ENCODE measurements at regions not wholly inside any gene's neighbourhood (a gene's known extent, or its start where the extent isn't known, plus 50 kb on each side); places are given as distances from the start of the nearest gene placed in this dataset.

- Histone ChIP-seq H3K9me3 (ENCODE audit: control insufficient read depth in 2 of 2, insufficient read depth in 1 of 2, low read depth in 1 of 2, low read length in 1 of 2) (no peaks in the 10 kb centered on the region), H3K4me3 (ENCODE audit: low read depth in 1 of 2, low read length in 2 of 2) (no peak overlapping the region), H3K27me3 (ENCODE audit: control insufficient read depth in 1 of 2, insufficient read depth in 2 of 2, low read length in 2 of 2) (no peaks in the 10 kb centered on the region)
These were observed 283.2 kb downstream of the TAF11L14 start for GRCh38 chr5:17917465-17917864.

GRCh38 chr5:17918373-17919104, 284.3 kb downstream of the TAF11L14 start:
- Histone ChIP-seq H3K9me3 (ENCODE audit: control insufficient read depth in 2 of 2, insufficient read depth in 1 of 2, low read depth in 1 of 2, low read length in 1 of 2) (no peaks in the 10 kb centered on the region), H3K4me3 (ENCODE audit: low read depth in 1 of 2, low read length in 2 of 2) (no peak overlapping the region), H3K27ac (ENCODE audit: low read depth in 2 of 2, low read length in 1 of 2) (no peak overlapping the region), H3K36me3 (ENCODE audit: control insufficient read depth in 2 of 2, insufficient read depth in 2 of 2, low read length in 1 of 2) (no peaks in the 10 kb centered on the region), H3K4me1 (ENCODE audit: control insufficient read depth in 2 of 2, insufficient read depth in 2 of 2, low read length in 1 of 2) (peaks cover 0 to 2% of the 10 kb centered on the region in 2 donors), H3K27me3 (ENCODE audit: control insufficient read depth in 1 of 2, insufficient read depth in 2 of 2, low read length in 2 of 2) (no peaks in the 10 kb centered on the region)
- 34 to 43% methylated on average over 2 of the region's 2 CpGs for WGBS, 2 donors

More at GRCh38 chr5:17917465-17917864, 283.2 kb downstream of the TAF11L14 start:
- Histone ChIP-seq H3K36me3 (ENCODE audit: control insufficient read depth in 2 of 2, insufficient read depth in 2 of 2, low read length in 1 of 2) (no peaks in the 10 kb centered on the region), H3K4me1 (ENCODE audit: control insufficient read depth in 2 of 2, insufficient read depth in 2 of 2, low read length in 1 of 2) (peaks cover 0 to 2% of the 10 kb centered on the region in 2 donors), H3K27ac (ENCODE audit: low read depth in 2 of 2, low read length in 1 of 2) (no peak overlapping the region)

DNA sequence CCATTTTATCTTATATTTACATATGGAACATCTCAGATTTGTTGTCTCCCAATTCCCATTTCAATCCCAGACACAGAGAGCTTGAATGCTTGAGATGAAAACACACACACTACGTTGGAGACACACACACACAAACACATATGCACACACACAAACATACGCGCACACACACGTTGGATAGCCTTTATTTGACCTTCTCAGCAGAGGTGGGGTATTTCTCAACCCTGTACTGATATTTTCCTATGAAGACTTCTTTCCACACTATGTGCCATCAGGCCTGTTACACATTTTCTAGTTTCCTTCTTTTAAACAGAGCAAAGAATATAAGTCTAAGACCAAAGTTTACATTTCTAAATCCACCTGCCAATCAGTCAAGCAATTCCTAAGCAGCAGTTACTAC, 291.0 kb downstream of the TAF11L14 start:
- Histone ChIP-seq H3K36me3 (ENCODE audit: control insufficient read depth in 2 of 2, insufficient read depth in 2 of 2, low read length in 1 of 2) (no peaks in the 10 kb centered on the region), H3K4me3 (ENCODE audit: low read depth in 1 of 2, low read length in 2 of 2) (no peak overlapping the region), H3K27me3 (ENCODE audit: control insufficient read depth in 1 of 2, insufficient read depth in 2 of 2, low read length in 2 of 2) (no peaks in the 10 kb centered on the region), H3K4me1 (ENCODE audit: control insufficient read depth in 2 of 2, insufficient read depth in 2 of 2, low read length in 1 of 2) (no peaks in the 10 kb centered on the region), H3K27ac (ENCODE audit: low read depth in 2 of 2, low read length in 1 of 2) (no peak overlapping the region), H3K9me3 (ENCODE audit: control insufficient read depth in 2 of 2, insufficient read depth in 1 of 2, low read depth in 1 of 2, low read length in 1 of 2) (no peaks in the 10 kb centered on the region)
- WGBS, 2 donors: 78 to 80% methylated on average over 4 of the region's 4 CpGs

DNA sequence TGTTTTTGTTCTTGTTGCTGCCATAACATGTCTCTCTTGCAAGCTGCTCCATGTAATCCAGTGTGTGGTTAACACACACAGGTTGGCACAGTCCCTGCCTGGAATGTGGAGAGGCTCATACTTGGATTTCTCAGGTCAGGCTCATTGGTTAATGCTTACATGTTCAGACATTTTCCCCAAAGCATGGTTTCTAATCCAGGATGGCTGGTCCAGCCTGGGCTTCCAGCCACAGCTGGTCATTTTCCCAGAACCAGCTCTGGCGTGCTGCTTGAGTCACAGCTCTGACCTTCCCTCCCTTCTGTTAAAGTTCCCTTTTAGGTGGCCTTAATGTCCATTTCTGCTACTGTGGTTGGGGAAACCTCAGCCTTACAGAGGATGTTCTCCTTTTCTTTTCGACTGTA, 294.3 kb downstream of the TAF11L14 start:
- H3K9me3 ChIP-seq (ENCODE audit: control insufficient read depth in 2 of 2, insufficient read depth in 1 of 2, low read depth in 1 of 2, low read length in 1 of 2): peaks cover 0 to 5% of the 10 kb centered on the region in 2 donors
- H3K36me3 ChIP-seq (ENCODE audit: control insufficient read depth in 2 of 2, insufficient read depth in 2 of 2, low read length in 1 of 2): no peaks in the 10 kb centered on the region
- no peak overlapping the region for H3K4me3 ChIP-seq (ENCODE audit: low read depth in 1 of 2, low read length in 2 of 2)
- no peaks in the 10 kb centered on the region for H3K27me3 ChIP-seq (ENCODE audit: control insufficient read depth in 1 of 2, insufficient read depth in 2 of 2, low read length in 2 of 2)
- peak overlapping the region in 1 of 2 donors; percentile 8 for H3K27ac ChIP-seq (ENCODE audit: low read depth in 2 of 2, low read length in 1 of 2)
- no peaks in the 10 kb centered on the region for H3K4me1 ChIP-seq (ENCODE audit: control insufficient read depth in 2 of 2, insufficient read depth in 2 of 2, low read length in 1 of 2)
- 31 to 35% methylated on average over 2 of the region's 2 CpGs for WGBS, 2 donors

DNA sequence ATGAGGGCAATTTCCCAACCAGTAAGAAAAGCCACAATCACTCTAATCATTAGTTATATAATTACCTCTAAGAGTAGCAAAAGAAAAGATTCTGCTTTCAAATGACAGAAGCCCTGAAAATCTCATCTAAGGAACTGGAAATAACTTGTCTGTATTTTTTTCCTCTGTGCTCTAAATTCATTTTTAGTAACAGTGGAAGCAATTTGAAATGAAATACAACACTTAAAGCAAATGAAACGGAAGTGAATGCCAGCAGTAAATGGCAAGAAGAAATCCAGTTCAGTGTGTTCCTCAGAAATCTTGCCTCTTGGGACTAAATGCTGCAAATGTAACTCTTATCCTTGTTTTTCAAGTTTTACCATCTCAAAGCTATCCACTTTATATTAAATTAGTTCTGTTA, 294.9 kb downstream of the TAF11L14 start:
- Histone ChIP-seq H3K27ac (ENCODE audit: low read depth in 2 of 2, low read length in 1 of 2) (no peak overlapping the region), H3K4me1 (ENCODE audit: control insufficient read depth in 2 of 2, insufficient read depth in 2 of 2, low read length in 1 of 2) (no peaks in the 10 kb centered on the region), H3K36me3 (ENCODE audit: control insufficient read depth in 2 of 2, insufficient read depth in 2 of 2, low read length in 1 of 2) (no peaks in the 10 kb centered on the region), H3K9me3 (ENCODE audit: control insufficient read depth in 2 of 2, insufficient read depth in 1 of 2, low read depth in 1 of 2, low read length in 1 of 2) (peaks cover 0 to 5% of the 10 kb centered on the region in 2 donors), H3K27me3 (ENCODE audit: control insufficient read depth in 1 of 2, insufficient read depth in 2 of 2, low read length in 2 of 2) (no peaks in the 10 kb centered on the region), H3K4me3 (ENCODE audit: low read depth in 1 of 2, low read length in 2 of 2) (no peak overlapping the region)
- WGBS, 2 donors: 16 to 35% methylated on average over 1 of the region's 1 CpG

DNA sequence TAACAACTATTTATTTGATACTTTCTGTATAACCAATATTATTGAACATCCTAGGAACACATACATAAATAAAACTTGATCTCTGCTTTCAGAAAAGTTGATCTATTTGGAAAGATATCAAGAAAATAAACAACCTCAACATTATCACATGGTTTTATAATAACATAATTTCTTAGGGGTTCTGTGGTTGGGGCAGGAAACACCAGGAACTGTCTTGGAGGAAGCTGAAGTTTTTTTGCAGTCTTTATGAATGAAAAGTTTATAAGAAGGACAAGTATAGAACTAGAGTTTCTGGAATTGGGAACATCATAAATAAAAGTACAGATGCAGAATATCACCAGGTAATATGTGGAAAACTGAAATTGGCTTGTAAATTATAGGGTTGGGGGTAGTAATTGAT, 296.1 kb downstream of the TAF11L14 start:
- H3K27me3 ChIP-seq (ENCODE audit: control insufficient read depth in 1 of 2, insufficient read depth in 2 of 2, low read length in 2 of 2): no peaks in the 10 kb centered on the region
- no peaks in the 10 kb centered on the region for H3K36me3 ChIP-seq (ENCODE audit: control insufficient read depth in 2 of 2, insufficient read depth in 2 of 2, low read length in 1 of 2)
- no peak overlapping the region for H3K4me3 ChIP-seq (ENCODE audit: low read depth in 1 of 2, low read length in 2 of 2)
- H3K4me1 ChIP-seq (ENCODE audit: control insufficient read depth in 2 of 2, insufficient read depth in 2 of 2, low read length in 1 of 2): no peaks in the 10 kb centered on the region
- H3K9me3 ChIP-seq (ENCODE audit: control insufficient read depth in 2 of 2, insufficient read depth in 1 of 2, low read depth in 1 of 2, low read length in 1 of 2): peaks cover 0 to 5% of the 10 kb centered on the region in 2 donors
- H3K27ac ChIP-seq (ENCODE audit: low read depth in 2 of 2, low read length in 1 of 2): no peak overlapping the region

DNA sequence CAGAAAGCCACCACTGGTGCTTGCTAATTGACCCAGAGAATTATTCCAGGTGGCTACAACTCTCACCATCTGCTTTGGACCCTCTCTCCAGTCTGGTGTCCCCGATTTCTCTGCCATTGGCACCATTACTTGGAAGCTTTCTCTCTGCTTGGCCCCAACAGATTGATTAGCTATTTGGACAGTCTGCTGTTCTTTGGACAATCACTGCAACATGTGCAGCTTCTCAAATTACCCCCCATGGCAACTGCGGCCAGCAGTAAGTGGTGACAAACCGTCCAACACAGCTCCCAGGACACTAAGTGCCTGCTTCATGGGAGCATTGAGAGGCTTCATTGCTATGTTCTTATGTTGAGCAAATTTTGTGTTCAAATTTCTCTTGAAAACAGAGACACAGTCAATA, 309.8 kb downstream of the TAF11L14 start:
- 73 to 84% methylated on average over 3 of the region's 3 CpGs for WGBS, 2 donors
- Histone ChIP-seq H3K4me3 (ENCODE audit: low read depth in 1 of 2, low read length in 2 of 2) (no peak overlapping the region), H3K27ac (ENCODE audit: low read depth in 2 of 2, low read length in 1 of 2) (no peak overlapping the region), H3K36me3 (ENCODE audit: control insufficient read depth in 2 of 2, insufficient read depth in 2 of 2, low read length in 1 of 2) (no peaks in the 10 kb centered on the region), H3K4me1 (ENCODE audit: control insufficient read depth in 2 of 2, insufficient read depth in 2 of 2, low read length in 1 of 2) (no peaks in the 10 kb centered on the region), H3K9me3 (ENCODE audit: control insufficient read depth in 2 of 2, insufficient read depth in 1 of 2, low read depth in 1 of 2, low read length in 1 of 2) (no peaks in the 10 kb centered on the region), H3K27me3 (ENCODE audit: control insufficient read depth in 1 of 2, insufficient read depth in 2 of 2, low read length in 2 of 2) (no peaks in the 10 kb centered on the region)

DNA sequence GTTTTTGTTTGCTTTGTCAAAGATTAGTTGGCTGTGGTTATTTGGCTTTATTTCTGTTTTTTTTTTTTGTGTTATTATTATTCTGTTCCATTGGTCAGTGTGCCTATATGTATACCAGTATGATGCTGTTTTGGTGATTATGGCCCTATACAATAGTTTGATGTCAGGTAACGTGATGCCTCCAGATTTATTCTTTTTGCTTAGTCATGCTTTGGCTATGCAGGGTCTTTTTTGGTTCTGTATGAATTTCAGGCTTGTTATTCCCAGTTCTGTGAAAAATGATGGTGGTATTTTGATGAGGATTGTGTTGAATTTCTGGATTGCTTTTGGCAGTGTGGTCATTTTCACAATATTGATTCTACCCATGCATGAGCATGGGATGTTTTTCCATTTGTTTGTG, 312.8 kb downstream of the TAF11L14 start:
- peaks cover 0 to 7% of the 10 kb centered on the region in 2 donors for H3K4me1 ChIP-seq (ENCODE audit: control insufficient read depth in 2 of 2, insufficient read depth in 2 of 2, low read length in 1 of 2)
- no peaks in the 10 kb centered on the region for H3K36me3 ChIP-seq (ENCODE audit: control insufficient read depth in 2 of 2, insufficient read depth in 2 of 2, low read length in 1 of 2)
- no peaks in the 10 kb centered on the region for H3K27me3 ChIP-seq (ENCODE audit: control insufficient read depth in 1 of 2, insufficient read depth in 2 of 2, low read length in 2 of 2)
- WGBS, 2 donors: 49 to 68% methylated on average over 1 of the region's 1 CpG
- peaks cover 0 to 3% of the 10 kb centered on the region in 2 donors for H3K9me3 ChIP-seq (ENCODE audit: control insufficient read depth in 2 of 2, insufficient read depth in 1 of 2, low read depth in 1 of 2, low read length in 1 of 2)
- H3K27ac ChIP-seq (ENCODE audit: low read depth in 2 of 2, low read length in 1 of 2): no peak overlapping the region
- H3K4me3 ChIP-seq (ENCODE audit: low read depth in 1 of 2, low read length in 2 of 2): no peak overlapping the region

DNA sequence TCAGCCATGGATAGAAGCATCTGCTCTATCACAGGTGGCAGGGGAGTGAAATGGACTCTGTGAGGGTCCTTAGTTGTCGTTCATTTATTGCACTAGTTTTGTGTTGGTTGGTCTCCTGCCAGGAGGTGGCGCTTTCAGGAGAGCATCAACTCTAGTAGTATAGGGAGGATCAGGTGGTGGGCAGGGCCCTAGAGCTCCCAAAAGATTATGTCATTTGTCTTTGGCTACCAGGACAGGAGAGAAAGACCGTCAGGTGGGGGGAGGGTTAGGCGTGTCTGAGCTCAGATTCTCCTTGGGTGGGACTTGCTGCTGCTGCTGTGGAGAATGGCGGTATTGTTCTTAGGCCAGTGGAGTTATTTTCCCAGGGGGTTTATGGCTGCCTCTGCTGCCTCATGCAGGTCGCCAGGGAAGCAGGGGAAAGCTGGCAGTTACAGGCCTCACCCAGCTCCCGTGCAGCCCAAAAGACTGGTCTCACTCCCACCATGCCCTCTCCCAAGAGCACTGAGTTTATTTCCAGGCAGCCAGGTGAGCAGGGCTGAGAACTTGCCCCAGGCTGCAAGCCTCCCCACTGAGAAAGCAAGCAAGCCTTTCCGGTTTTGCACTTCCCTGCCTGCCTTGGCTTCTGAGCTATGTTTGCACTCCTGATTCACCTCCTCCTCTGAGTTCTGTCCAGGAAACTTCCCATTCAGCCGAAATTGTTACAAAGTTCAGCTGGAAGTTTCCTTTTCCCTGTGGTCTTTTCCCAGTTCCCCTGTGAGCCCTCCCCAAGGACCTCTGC, 317.3 kb downstream of the TAF11L14 start:
- H3K9me3 ChIP-seq (ENCODE audit: control insufficient read depth in 2 of 2, insufficient read depth in 1 of 2, low read depth in 1 of 2, low read length in 1 of 2): peaks cover 0 to 3% of the 10 kb centered on the region in 2 donors
- H3K27me3 ChIP-seq (ENCODE audit: control insufficient read depth in 1 of 2, insufficient read depth in 2 of 2, low read length in 2 of 2): no peaks in the 10 kb centered on the region
- H3K4me3 ChIP-seq (ENCODE audit: low read depth in 1 of 2, low read length in 2 of 2): peak overlapping the region; percentile 3 to 13
- 56 to 60% methylated on average over 9 of the region's 9 CpGs for WGBS, 2 donors
- H3K27ac ChIP-seq (ENCODE audit: low read depth in 2 of 2, low read length in 1 of 2): peak overlapping the region; percentile 76 to 77
- no peaks in the 10 kb centered on the region for H3K36me3 ChIP-seq (ENCODE audit: control insufficient read depth in 2 of 2, insufficient read depth in 2 of 2, low read length in 1 of 2)
- H3K4me1 ChIP-seq (ENCODE audit: control insufficient read depth in 2 of 2, insufficient read depth in 2 of 2, low read length in 1 of 2): peaks cover 0 to 7% of the 10 kb centered on the region in 2 donors

Measured in esophagus (tissue), 2 donors.